ENCODE measurements at regions not wholly inside any gene's neighbourhood (a gene's known extent, or its start where the extent isn't known, plus 50 kb on each side); places are given as distances from the start of the nearest gene placed in this dataset.

DNA sequence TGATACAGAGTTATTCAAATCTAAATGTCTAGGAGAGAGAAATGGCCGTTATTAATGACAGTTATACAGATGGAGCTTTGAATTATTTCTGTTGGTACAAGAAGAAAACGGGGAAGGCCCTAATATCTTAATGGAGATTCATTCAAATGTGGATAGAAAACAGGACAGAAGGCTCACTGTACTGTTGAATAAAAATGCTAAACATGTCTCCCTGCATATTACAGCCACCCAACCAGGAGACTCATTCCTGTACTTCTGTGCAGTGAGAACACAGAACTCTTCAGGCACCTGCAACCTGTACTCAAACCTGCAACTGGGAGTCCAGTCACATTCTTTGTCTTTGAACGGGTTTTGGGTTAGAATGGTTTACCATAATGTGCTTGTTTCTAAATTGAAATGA is 403.2 kb downstream of the DAD1 start (continued):
- TF ChIP-seq, protein P1, sequence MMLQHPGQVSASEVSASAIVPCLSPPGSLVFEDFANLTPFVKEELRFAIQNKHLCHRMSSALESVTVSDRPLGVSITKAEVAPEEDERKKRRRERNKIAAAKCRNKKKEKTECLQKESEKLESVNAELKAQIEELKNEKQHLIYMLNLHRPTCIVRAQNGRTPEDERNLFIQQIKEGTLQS (IDR thresholded peaks at IDR 0.05; ENCODE audit: insufficient read depth, low read depth, low read length), result no peak
- TF ChIP-seq JUN (IDR thresholded peaks at IDR 0.05; ENCODE audit: low read depth, low read length) (no peak), SP4 (IDR thresholded peaks at IDR 0.05; ENCODE audit: low read length) (no peak), YY1 (IDR thresholded peaks at IDR 0.05; ENCODE audit: low read depth, low read length) (no peak), TAF1 (IDR thresholded peaks at IDR 0.05; ENCODE audit: low read depth, low read length) (no peak)
